NCI-H345 treated with DMSO at 0.1 percent for 48 hours (cell line): ENCODE measurements at regions not wholly inside any gene's neighbourhood (a gene's known extent, or its start where the extent isn't known, plus 50 kb on each side); places are given as distances from the start of the nearest gene placed in this dataset.
"Not testable (repeated sequence)": the region's sequence is repeated elsewhere in the genome, so short reads cannot be mapped to it uniquely, and the experiment has no call there.

Source experiments
- DNase-seq: peaks from one replicate; lab custom pipeline; 2025; ENCODE audit not compliant: unreplicated experiment; lab: John Stamatoyannopoulos, UW

DNA sequence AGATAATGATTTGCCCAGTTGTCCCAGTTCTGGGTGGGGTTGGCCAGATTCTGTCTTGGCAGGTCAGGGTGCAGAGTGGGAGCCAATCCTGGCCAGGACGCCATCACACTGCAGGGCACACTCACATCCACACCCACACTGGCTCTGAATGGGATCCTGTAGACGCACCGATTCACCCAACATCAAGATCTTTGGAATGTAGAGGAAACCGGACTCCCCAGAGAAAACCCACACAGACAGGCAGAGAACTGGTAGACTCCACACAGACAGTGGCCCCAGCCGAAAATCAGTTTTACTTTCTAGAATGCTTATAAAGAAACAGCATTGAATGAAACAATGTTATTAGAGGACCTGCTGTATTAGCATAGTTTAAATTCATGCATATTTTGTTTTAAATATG is 343.1 kb upstream of the DAB2 start:
- no peak for DNase-seq

DNA sequence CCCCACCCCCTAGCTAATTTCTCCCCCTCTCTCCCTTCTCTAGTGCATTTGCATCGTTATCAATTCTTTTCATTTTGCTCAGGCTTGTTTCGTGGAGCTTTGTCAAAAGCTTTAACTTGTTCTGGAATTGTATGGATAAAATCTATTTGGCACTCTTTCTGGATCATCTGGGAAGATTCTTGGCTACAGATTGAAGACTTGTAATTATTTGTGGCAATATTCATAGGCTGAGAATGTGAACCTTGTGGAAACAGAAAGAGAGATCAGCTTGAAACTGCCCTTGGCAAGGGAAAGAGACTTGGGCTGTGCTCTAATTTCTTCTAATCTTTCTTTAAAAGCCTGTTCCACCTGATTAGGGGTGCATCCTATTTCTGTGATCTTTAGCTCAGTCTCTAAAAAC is 340.6 kb upstream of the DAB2 start:
- DNase-seq, result no peak

DNA sequence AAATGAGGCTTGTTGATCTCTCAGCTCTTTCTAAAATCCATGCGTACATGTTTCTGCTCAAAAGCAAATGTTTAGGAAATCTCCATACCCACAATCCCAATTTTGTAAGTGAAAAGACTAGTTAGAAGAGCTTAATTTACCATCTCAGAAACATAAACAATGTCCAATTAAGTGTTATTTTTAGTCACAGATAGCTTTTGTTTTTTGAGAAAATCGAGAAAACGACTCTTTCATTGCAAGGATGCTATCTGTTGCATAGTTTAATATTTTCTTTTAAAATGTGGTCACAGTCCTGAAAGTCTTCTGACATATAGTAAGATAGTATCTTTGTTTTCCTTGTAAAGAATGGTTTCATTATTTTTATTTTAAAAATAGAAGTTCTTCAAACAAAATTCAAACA is 338.0 kb upstream of the DAB2 start:
- no peak for DNase-seq

DNA sequence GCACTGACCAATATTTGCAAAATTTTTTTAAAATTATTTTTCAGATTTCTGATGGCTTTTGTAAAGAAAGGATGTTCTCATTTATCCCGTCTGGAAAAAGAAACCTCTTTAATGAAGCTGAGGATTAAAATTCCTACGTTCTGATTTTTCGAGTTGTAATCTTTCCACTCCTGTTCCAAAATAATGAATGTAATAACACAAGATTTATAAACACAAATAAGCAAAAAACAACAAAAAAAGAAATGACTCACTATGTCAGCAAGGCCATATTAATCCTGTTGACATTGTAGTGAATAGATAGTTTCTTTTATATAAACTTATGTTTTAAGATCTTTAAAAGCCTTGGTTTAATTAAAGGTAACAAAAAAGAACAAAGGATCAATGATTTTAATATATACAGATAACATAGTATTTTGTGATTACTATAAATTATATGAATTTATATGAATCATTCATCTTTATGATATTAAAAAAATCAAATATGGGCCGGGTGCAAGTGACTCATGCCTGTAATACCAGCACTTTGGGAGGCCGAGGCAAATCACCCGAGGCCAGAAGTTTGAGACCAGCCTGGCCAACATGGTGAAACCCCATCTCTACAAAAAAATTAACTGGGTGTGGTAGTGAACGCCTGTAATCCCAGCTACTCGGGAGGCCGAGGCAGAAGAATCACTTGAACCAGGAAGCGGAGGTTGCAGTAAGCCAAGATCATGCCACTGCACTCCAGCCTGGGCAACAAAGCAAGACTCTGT is 336.6 kb upstream of the DAB2 start:
- no peak for DNase-seq

DNA sequence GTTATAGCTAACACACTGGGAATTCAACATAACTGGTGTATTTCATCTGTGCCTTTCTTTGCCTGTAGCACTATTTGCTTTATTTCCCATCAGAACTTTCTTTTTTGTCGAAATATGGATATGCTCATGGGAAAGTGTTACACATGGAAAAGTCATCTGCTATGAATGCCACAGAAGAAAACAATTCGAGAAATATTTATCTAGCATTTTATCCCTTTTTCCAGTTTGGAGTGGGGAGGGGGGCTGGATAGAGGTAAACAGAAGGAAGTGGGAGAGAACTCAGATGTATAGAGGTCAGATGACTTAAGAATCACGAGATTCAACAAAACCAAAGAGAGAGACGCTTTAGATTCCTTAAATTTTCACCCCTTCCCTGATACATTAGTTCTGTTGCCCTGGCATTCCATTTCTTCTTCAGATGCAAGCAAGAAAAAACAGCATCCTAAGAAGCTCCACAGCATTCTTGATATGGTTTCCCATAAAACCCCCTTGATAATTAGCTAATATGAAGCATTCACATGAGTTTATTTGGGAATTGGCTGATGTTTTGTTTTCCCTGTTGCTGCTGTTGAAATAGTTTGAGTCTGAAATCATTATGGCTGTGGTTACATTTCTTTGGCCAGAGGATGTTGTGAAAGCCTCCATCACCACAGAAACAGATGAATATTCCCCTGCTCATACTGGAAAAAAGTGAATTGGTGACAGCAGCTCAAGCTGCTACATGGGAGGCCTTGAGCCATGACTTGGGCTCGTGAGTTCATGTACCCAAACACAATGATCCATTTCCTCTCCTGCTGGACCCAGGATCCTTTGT is 335.8 kb upstream of the DAB2 start:
- no peak for DNase-seq

DNA sequence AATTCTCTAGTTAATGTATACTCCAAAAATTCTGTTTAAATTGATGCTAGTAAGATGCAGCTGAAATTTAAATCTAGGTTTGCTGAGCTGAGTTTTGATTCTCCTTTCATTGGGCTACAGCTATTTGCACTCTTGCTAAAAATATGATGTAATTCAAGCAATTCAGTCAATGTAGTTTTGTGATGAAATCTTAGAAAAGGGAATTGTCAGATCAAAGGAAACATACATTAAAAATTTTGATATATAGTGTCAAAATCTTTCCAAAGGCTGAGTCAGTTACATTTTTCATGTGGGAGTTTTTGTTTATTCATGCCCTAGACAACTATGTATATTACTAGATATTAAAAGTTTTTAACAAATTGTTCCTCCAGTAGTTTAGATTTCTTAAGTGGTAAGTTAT is 334.9 kb upstream of the DAB2 start:
- no peak for DNase-seq

DNA sequence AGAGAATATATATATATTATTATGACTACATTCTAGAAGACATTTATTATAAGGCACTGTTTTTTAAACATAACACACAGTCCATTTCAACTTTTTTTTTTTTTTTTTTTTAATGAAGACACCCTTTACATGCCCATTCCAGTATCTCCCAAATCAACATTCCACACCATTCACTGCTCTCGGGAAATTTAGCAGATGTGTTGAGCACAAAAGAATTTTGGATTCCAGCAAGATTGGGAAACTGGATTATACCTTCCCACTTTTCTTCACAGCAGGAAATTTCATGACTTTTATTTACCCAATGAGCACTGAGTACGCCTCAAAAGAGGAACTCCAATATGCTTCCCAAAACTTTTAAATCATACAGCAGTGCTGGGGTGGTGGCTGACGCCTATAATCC is 333.6 kb upstream of the DAB2 start:
- DNase-seq, result no peak

DNA sequence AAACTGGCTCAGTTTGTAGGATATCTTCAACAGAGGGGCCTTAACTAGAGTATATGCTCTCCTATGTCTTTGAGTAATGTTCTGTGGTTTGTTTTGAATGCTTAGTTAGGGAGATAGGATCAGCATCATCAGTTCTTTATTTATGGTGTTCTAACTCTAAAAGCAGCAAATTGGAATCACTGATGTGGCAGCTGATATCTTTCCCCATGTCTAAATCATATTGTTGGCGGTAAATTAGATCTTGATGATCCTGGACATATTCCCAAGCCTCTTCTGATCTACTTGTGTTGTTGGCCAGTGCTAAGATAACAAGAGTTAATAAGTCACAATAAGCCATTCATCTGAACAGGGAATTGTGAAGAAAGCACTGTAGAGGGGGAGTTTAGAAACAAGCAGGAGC is 332.4 kb upstream of the DAB2 start:
- no peak for DNase-seq

DNA sequence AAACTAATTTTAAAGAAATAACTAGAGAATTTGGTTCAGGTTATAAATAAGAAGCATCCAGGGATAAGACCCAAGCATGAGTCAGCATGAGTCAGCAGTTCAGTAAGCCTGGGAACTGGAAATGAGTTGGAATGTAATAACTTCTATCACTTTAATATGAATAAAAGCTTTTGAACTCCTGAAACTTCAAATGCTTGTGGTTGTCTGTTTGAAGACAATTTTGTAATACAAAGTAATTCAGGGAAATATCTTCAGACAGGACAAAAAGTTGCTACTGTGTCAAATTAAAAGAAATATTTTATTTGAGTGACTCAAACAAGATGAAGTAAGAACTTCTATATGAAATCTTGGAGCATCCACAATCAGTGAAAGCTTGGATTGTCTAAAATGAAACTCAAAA is 331.2 kb upstream of the DAB2 start:
- no peak for DNase-seq

DNA sequence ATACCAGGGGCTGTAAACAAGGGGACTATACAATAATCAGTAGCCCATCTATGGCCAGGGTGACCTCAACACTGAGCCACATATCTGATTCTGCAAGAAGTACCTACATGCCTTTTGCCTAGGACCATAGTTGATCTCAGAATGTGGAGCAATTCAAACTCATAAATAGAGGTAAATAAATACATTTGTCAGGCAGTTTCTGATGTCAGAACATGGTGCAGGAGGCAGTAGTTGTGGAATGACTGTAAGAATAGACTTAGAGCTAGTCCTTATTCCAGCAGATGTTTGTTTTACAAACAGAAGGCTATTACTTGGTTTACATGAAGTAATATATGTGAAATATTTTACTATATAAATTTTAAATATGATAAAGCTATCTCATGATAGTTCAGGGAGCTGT is 330.7 kb upstream of the DAB2 start:
- DNase-seq, result no peak

DNA sequence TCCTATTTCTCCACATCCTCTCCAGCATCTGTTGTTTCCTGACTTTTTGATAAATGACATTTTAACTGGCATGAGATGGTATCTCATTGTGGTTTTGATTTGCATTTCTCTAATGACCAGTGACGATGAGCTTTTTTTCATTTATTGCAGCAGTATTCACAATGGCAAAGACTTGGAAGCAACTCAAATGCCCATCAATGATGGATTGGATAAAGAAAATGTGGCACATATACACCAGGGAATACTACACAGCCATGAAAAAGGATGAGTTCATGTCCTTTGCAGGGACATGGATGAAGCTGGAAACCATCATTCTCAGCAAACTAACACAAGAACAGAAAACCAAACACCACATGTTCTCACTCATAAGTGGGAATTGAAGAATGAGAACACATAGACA is 329.0 kb upstream of the DAB2 start:
- DNase-seq, result not testable (repeated sequence)

DNA sequence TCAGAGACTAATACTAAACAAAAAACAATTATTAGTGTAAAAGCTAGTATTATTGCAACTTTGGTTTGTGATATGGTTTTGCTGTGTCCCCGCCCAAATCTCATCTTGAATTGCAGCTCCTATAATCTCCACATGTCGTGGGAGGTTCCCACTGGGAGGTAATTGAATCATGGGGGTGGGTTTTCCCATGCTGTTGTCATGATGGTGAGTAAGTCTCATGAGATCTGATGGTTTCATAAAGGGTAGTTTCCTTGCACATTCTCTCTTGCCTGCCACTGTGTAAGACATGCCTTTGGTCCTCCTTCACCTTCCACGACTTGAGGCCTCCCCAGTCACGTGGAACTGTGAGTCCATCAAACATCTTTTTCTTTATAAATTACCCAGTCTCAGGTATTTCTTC is 325.9 kb upstream of the DAB2 start:
- DNase-seq, result no peak

DNA sequence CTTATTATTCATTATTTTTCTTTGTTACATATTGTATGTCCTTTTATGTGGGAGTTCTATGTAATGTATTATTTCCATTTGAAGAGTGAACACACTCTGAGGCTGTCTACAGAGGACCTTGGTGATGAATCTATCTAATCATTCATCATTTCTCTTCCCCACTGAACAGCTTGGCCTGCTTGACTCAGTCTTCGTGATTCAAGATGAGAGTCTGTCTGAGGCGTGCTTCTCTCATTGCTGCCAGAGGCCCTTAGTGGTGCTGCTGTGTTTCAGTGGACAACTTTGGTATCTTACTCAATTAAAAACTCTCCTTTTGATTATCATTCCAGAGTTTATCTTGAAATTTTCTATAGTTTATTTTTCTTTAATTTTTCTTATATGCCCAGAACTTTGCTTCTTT is 318.1 kb upstream of the DAB2 start:
- no peak for DNase-seq

DNA sequence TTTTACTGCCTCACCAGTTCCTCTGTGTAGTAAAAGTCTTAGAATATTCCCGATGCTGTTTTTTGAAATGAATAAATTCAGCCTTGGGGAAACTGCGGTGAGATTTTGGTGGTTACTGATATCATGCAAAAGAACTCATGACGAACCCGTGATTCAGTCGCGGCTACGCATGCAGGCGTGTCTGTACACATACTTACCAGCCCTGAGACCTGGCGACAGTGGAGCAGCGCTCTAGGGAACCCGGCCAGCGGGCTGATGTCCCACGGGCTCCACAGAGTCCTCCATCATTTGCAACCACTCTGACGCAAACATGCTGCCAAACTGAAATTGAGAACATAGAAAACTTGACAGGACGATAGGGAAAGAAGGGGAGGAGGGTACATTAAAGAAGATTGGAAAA is 315.6 kb upstream of the DAB2 start:
- DNase-seq, result no peak

DNA sequence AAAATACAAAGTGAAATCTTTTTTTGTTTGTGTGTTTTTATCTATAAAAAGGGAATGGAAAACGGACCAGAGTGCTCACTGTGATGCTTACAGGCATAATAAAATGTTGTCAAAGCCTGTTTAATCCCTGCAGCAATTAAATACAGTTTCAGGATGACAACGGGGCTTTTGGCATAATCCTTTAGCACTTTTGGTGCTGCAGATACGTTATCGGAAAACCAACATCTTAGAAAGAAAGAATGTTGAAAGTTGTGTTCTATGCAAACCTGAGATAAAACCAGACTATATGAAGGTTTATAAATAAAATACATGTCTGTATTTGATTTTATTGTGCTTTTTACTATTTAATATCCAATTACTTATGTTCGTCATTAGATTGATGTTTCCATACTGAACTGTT is 307.4 kb upstream of the DAB2 start:
- no peak for DNase-seq

DNA sequence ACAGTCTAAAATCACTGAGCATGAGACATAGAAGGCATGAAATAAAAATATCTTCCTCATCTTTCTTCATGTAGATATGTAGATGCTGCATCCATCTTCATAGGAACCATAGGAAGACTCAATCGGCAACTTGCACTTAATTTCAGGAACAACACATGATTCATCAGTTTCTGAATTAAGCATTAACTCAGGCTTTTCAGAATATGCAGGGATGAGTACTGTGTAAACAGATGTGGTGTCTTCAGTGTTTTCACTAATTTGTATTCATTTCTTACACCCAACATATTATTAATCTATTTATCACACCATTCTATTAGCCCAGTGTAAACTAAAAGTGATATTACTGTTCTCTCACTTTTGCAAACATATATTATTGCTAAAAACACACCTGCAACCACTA is 305.9 kb upstream of the DAB2 start:
- DNase-seq, result no peak

DNA sequence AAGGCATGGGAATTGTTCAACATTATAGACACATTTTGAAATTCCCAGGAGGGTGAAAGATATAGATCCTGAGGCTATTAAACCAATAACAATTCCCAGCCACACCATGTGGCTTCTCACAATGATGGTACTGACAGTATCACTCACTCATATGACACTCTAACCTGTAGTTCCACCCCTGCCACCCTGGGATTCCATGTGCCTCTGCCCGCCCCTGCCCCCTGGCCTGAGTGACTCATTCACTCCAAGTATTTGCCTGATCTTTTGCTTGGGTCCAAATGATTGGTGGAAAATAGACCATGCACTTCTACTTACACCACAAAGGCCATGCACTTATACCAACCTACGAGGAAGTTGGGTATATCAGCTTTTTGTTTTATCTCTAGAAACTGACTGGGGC is 305.2 kb upstream of the DAB2 start:
- no peak for DNase-seq

DNA sequence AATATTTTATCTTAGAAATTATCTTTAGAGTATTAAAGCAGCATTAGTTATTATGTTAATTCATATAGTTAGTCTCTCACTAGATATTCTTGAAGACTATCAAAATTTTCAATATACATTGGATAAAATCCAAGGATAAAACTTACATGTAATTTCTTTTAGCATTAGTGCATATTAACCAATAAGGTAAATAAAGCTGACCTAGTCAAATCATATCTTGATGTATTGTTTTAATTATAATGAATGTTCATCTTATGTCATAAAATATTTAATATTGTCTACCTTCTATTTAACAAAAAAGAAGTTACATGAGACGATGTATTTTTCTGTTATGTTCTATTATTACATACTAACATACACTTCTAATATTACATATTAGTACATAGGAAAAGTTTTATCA is 301.7 kb upstream of the DAB2 start:
- no peak for DNase-seq

DNA sequence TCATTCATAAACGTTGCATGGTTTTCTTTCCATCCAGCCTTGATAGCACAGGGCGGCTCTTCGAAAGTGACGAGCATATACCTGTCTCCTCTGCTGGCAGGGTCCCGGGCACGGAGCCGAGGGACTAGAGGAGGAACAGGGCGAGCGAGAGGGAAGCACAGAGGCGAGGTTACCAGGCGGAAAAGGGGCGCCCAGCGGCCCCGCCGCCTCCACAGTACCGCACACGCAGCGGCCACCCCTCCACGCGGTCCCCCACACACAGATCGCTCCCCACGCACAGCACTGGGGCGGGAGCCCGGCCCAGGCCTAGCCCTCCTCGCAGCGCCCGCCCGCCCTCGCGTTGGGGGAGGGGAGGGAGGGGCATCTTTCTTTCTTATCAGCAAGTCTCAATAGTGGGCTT is 296.6 kb upstream of the DAB2 start:
- DNase-seq, result no peak

DNA sequence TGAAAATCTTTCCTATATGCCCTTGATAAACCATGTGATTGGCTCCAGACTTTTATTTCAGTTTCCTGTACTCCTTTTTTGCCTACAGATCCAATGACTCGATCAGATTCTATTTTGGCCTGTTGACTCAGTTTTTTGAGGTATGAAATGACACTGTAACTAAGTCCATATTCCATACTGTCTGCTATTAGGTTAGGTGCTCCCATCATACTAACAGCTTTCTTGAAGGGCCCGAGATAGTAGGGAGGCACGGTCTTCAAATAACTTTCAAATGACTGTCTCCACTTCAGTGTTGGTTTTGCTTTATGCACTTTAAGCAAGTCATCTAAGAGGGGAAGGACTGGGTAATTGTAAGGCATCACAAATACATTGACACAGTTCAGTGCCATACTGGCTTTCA is 295.4 kb upstream of the DAB2 start:
- no peak for DNase-seq

DNA sequence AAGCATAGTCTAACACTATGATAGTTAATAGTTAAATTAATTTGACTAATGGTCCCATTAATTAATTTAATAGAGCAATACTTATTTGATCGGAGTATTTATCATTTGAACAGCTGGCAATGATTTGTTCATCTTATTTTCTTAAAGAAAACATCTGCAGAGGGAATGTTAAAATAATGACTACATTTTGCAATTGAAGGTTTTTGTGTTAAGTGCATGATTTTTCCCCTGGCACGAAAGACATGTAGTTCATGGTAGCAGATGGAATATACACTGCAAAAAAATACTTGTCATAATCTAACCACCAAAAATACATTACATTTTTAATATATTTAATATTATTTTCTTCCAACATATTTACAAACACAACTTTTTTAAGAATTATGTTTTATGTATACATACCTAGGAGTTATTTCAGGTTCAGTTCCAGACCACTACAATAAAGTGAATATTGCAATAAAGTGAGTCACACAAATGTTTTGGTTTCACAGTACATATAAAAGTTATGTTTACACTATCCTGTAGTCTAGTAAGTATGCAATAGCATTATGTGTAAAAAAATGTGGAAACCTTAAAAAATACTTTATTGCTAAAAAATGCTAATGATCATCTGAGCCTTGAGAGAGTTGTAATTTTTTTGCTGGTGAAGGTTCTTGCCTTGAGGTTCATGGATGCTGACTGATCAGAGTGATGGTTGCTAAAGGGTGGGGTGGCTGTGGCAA is 292.6 kb upstream of the DAB2 start:
- DNase-seq, result no peak

DNA sequence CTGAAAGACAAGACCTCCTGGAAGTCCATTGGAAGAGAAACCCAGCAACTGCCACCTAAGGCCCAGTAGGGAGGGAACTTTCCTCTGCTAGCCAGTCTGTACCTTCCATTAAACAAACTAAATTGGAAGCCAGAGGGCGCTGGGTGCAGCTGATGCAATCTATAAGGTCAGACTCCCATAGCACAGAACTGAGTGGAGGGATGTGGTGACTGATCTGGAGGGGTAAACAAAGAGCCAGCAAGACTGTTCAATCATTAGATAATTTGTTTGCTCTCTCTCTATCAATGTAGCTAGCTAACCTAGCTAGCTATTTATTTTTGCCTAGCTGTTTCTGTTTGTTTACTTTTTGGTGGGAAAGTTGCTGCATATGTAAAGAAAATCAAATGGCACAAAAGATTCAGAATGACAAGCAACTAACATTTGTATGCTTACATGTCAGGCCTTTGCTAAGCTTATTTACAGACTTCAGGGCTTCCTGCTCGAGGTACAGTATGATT is 291.8 kb upstream of the DAB2 start:
- no peak for DNase-seq
